Choroid plexus epithelial cell (primary cell): ENCODE measurements at regions not wholly inside any gene's neighbourhood (a gene's known extent, or its start where the extent isn't known, plus 50 kb on each side); places are given as distances from the start of the nearest gene placed in this dataset.

Experiments
- DNase-seq: peaks from one replicate; pipeline ENCODE4 v3.0.0-alpha.2; 2010; ENCODE audit warnings: low read depth
- H3K4me3 ChIP-seq: 2 replicates; pipeline ENCODE4 v1.5.1; 2011; ENCODE audit warnings: low read depth, mild to moderate bottlenecking, control low read depth, low read length, moderate library complexity
- TF ChIP-seq, protein P1 (sequence below): conservative IDR thresholded peaks from 2 replicates; pipeline ENCODE4 v1.5.1; 2011; ENCODE audit warnings: low read depth, mild to moderate bottlenecking, control low read depth, inconsistent platforms, low read length, moderate library complexity

DNA sequence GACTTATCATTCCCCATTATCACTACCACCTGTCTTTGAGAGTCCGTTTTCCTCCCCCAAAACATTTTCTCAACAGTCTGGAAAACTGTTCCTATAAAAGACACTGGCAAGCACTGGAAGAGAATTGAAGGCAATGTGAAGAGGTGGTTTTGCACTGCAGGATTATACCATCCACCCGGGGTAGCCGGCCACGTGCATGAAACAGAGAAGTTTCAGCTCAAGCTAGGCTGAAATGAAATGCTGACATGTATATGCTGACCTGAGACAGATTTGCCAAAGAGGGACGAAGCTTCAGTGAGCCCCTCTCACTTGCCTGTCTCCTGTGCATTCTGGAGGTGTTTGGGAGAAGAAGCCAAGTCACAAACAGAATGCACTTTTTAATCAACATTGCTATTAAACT lies 567.0 kb downstream of the EBF1 start:
- TF ChIP-seq, protein P1, sequence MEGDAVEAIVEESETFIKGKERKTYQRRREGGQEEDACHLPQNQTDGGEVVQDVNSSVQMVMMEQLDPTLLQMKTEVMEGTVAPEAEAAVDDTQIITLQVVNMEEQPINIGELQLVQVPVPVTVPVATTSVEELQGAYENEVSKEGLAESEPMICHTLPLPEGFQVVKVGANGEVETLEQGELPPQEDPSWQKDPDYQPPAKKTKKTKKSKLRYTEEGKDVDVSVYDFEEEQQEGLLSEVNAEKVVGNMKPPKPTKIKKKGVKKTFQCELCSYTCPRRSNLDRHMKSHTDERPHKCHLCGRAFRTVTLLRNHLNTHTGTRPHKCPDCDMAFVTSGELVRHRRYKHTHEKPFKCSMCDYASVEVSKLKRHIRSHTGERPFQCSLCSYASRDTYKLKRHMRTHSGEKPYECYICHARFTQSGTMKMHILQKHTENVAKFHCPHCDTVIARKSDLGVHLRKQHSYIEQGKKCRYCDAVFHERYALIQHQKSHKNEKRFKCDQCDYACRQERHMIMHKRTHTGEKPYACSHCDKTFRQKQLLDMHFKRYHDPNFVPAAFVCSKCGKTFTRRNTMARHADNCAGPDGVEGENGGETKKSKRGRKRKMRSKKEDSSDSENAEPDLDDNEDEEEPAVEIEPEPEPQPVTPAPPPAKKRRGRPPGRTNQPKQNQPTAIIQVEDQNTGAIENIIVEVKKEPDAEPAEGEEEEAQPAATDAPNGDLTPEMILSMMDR, result no peak
- H3K4me3 ChIP-seq, result no peak overlapping the region
- no peak for DNase-seq

- peak; percentile 40 for DNase-seq
- TF ChIP-seq, protein P1, result no peak
- H3K4me3 ChIP-seq, result no peak overlapping the region
Measured at GRCh38 chr5:158531860-158532259, 567.9 kb downstream of the EBF1 start.

GRCh38 chr5:158530115-158530514 lies 569.6 kb downstream of the EBF1 start:
- no peak for DNase-seq
- no peak overlapping the region for H3K4me3 ChIP-seq
- TF ChIP-seq, protein P1, result no peak

- no peak for DNase-seq
- H3K4me3 ChIP-seq, result no peak overlapping the region
- TF ChIP-seq, protein P1, result peak; percentile 14
Measured at GRCh38 chr5:158529454-158529853, 570.3 kb downstream of the EBF1 start.

DNA sequence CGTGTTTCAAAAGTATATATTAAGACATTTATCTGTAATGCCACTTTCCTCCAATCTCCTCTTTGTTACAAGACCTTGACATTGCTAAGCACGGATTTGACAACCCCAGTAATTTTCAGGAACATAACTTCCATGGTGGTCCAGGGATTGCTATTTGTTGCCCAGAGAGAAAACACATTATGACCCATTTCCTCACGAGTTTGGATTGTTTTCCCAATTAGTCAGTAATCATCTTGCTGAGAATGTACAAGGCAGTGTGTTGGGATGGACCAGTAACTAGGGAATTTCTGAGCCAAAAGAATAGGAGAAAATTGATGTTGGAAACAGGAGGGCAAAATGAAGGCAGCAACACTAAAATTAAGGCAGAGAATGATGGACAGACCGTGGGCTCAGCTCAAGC lies 574.1 kb downstream of the EBF1 start:
- no peak overlapping the region for H3K4me3 ChIP-seq
- DNase-seq, result no peak
- TF ChIP-seq, protein P1, result no peak

DNA sequence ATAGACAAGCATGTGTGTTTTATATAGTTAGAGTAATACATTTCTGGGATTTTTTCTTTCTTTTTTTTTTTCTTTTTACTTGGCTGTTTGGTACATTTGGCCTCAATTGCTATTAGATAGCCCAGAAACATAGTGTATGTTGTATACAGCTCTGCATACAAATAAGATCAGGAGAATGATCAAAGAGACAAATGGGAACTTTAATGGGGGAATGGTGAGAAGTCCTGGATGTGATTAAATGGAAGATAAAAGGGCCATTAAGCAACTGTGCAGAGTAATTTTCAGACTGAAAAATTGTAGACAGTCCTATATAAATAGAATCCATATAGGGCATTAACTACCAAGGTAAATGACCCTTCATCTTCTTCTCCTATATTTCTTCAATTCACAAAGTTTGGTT lies 575.6 kb downstream of the EBF1 start:
- TF ChIP-seq, protein P1, result no peak
- H3K4me3 ChIP-seq, result no peak overlapping the region
- DNase-seq, result no peak

GRCh38 chr5:158522776-158523175 lies 576.9 kb downstream of the EBF1 start:
- DNase-seq, result no peak
- TF ChIP-seq, protein P1, result no peak
- H3K4me3 ChIP-seq, result no peak overlapping the region
